ENCODE measurements at regions not wholly inside any gene's neighbourhood (a gene's known extent, or its start where the extent isn't known, plus 50 kb on each side); places are given as distances from the start of the nearest gene placed in this dataset.

- TF ChIP-seq, protein P1, sequence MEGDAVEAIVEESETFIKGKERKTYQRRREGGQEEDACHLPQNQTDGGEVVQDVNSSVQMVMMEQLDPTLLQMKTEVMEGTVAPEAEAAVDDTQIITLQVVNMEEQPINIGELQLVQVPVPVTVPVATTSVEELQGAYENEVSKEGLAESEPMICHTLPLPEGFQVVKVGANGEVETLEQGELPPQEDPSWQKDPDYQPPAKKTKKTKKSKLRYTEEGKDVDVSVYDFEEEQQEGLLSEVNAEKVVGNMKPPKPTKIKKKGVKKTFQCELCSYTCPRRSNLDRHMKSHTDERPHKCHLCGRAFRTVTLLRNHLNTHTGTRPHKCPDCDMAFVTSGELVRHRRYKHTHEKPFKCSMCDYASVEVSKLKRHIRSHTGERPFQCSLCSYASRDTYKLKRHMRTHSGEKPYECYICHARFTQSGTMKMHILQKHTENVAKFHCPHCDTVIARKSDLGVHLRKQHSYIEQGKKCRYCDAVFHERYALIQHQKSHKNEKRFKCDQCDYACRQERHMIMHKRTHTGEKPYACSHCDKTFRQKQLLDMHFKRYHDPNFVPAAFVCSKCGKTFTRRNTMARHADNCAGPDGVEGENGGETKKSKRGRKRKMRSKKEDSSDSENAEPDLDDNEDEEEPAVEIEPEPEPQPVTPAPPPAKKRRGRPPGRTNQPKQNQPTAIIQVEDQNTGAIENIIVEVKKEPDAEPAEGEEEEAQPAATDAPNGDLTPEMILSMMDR (IDR thresholded peaks at IDR 0.05), result no peak
- TF ChIP-seq POLR2A (IDR thresholded peaks at IDR 0.05) (no peak), POLR2AphosphoS5 (IDR thresholded peaks at IDR 0.05) (no peak)
Measured at GRCh38 chr17:79547586-79547985, 63.3 kb downstream of the RBFOX3 start.

Measured in prostate gland (tissue), 2 donors.